IMR-90 (cell line): ENCODE measurements at regions not wholly inside any gene's neighbourhood (a gene's known extent, or its start where the extent isn't known, plus 50 kb on each side); places are given as distances from the start of the nearest gene placed in this dataset.

ENCODE experiments used
- ATAC-seq: fragments of 200-7000 bp; cut with Tn5 transposase; 2 replicates; pipeline ENCODE4 v1.9.1; 2020; ENCODE audit warnings: low read depth, mild to moderate bottlenecking, moderate library complexity
- BruUV-seq: library from RNA; stranded (reverse); fragments of 400-500 nt; replicated peaks from 2 replicates; lab custom pipeline; 2021; lab: Mats Ljungman, UMichigan
- CTCF ChIA-PET: fragments of 300-600 bp; formaldehyde crosslinking; extraction: SDS; loops from one replicate; lab custom pipeline; 2021; ENCODE audit warnings: antibody characterized with exemption; lab: Yijun Ruan, JAX
- POLR2A ChIA-PET: fragments of 300-600 bp; sonication (Branson Sonifier 250); formaldehyde crosslinking; loops from one replicate; lab custom pipeline; 2022; ENCODE audit warnings: antibody characterized with exemption; ENCODE audit not compliant: unreplicated experiment; lab: Charles Lee
- DNase-seq: peaks from one replicate; pipeline ENCODE4 v3.0.0; 2013
- H2AFZ ChIP-seq: replicated peaks from 2 replicates; pipeline ENCODE3; 2013; ENCODE audit warnings: low read length, mild to moderate bottlenecking; ENCODE audit not compliant: poor library complexity
- H2AK5ac ChIP-seq: 2 replicates; pipeline ENCODE4 v1.6.1; 2013; ENCODE audit warnings: low read depth, low read length, inconsistent platforms
- H2AK9ac ChIP-seq: replicated peaks from 2 replicates; pipeline ENCODE3; 2013; ENCODE audit warnings: mild to moderate bottlenecking, low read depth, low read length, moderate library complexity; ENCODE audit not compliant: poor library complexity
- H2BK120ac ChIP-seq: 2 replicates; pipeline ENCODE4 v1.6.1; 2013; ENCODE audit warnings: low read depth, low read length, inconsistent platforms
- H2BK15ac ChIP-seq: 3 replicates; pipeline ENCODE4 v1.6.1; 2013; ENCODE audit warnings: low read depth, low read length, inconsistent platforms
- H2BK20ac ChIP-seq: 2 replicates; pipeline ENCODE4 v1.6.1; 2013; ENCODE audit warnings: low read depth, mild to moderate bottlenecking, inconsistent platforms, low read length, moderate library complexity
- H2BK5ac ChIP-seq: 2 replicates; pipeline ENCODE4 v1.6.1; 2013; ENCODE audit warnings: mild to moderate bottlenecking, low read depth, low read length, inconsistent platforms; ENCODE audit not compliant: poor library complexity, severe bottlenecking
- H3K14ac ChIP-seq: replicated peaks from 2 replicates; pipeline ENCODE4 v1.6.1; 2013; ENCODE audit warnings: low read depth, low read length, inconsistent platforms
- H3K18ac ChIP-seq: 2 replicates; pipeline ENCODE4 v1.6.1; 2013; ENCODE audit warnings: low read depth, low read length, control low read depth
- H3K23ac ChIP-seq: 2 replicates; pipeline ENCODE4 v1.6.1; 2013; ENCODE audit warnings: low read depth, low read length, inconsistent platforms
- H3K27ac ChIP-seq: 2 replicates; pipeline ENCODE4 v1.5.1; 2013; ENCODE audit warnings: mild to moderate bottlenecking, control low read depth, low read length; ENCODE audit not compliant: insufficient read depth
- H3K27me3 ChIP-seq: 2 replicates; pipeline ENCODE4 v1.6.1; 2013; ENCODE audit warnings: low read length; ENCODE audit not compliant: control insufficient read depth, insufficient read depth
- H3K36me3 ChIP-seq: 2 replicates; pipeline ENCODE4 v1.6.1; 2013; ENCODE audit warnings: low read length, mixed read lengths; ENCODE audit not compliant: control insufficient read depth, insufficient read depth
- H3K4ac ChIP-seq: 2 replicates; pipeline ENCODE4 v1.6.1; 2013; ENCODE audit warnings: low read depth, low read length, inconsistent platforms
- H3K4me1 ChIP-seq: 2 replicates; pipeline ENCODE4 v1.6.1; 2013; ENCODE audit warnings: low read length, mixed read lengths; ENCODE audit not compliant: control insufficient read depth, insufficient read depth
- H3K4me2 ChIP-seq: 2 replicates; pipeline ENCODE4 v1.6.1; 2013; ENCODE audit warnings: low read depth, mild to moderate bottlenecking, control low read depth, low read length, moderate library complexity
- H3K4me3 ChIP-seq: 2 replicates; pipeline ENCODE4 v1.5.1; 2013; ENCODE audit warnings: low read depth, mild to moderate bottlenecking, control low read depth, low read length, moderate library complexity; ENCODE audit not compliant: insufficient read depth
- H3K56ac ChIP-seq: 2 replicates; pipeline ENCODE4 v1.6.1; 2013; ENCODE audit warnings: low read length, inconsistent platforms; ENCODE audit not compliant: insufficient read depth; ENCODE audit errors: extremely low read depth
- H3K79me1 ChIP-seq, 2 experiments: 2 replicates each; pipeline ENCODE4 v1.6.1; 2013; ENCODE audit warnings: low read length in 2 of 2, inconsistent platforms in 1 of 2, low read depth in 1 of 2
- H3K9ac ChIP-seq: 2 replicates; pipeline ENCODE4 v1.6.1; 2013; ENCODE audit warnings: low read depth, low read length, control low read depth
- H3K9me1 ChIP-seq: 2 replicates; pipeline ENCODE4 v1.6.1; 2013; ENCODE audit warnings: low read length, inconsistent platforms; ENCODE audit not compliant: insufficient read depth
- H3K9me3 ChIP-seq: 2 replicates; pipeline ENCODE4 v1.6.1; 2013; ENCODE audit warnings: low read length; ENCODE audit not compliant: control insufficient read depth, insufficient read depth
- H4K20me1 ChIP-seq: 2 replicates; pipeline ENCODE4 v1.6.1; 2013; ENCODE audit warnings: low read length, inconsistent platforms; ENCODE audit not compliant: insufficient read depth
- H4K5ac ChIP-seq: 2 replicates; pipeline ENCODE4 v1.6.1; 2013; ENCODE audit warnings: mild to moderate bottlenecking, low read depth, low read length, control low read depth
- H4K8ac ChIP-seq, 2 experiments: 2 replicates each; pipeline ENCODE4 v1.6.1; 2013; ENCODE audit warnings: low read depth in 2 of 2, low read length in 2 of 2, control low read depth in 1 of 2, inconsistent platforms in 1 of 2
- H4K91ac ChIP-seq: 2 replicates; pipeline ENCODE4 v1.6.1; 2013; ENCODE audit warnings: low read depth, low read length, inconsistent platforms; ENCODE audit not compliant: insufficient read depth
- BHLHE40 ChIP-seq: fragments of 150-350 bp; IDR thresholded peaks from 2 replicates; pipeline ENCODE4 v1.6.1; 2016; ENCODE audit warnings: mild to moderate bottlenecking, low read depth, low read length
- CEBPB ChIP-seq: IDR thresholded peaks from 2 replicates; pipeline ENCODE4 v1.6.1; 2012; ENCODE audit warnings: low read depth, low read length, improper control_type of control experiment
- CHD1 ChIP-seq: IDR thresholded peaks from 2 replicates; pipeline ENCODE4 v1.6.1; 2012; ENCODE audit warnings: low read depth, low read length, improper control_type of control experiment
- FOS ChIP-seq: fragments of 150-350 bp; IDR thresholded peaks from 2 replicates; pipeline ENCODE4 v1.6.1; 2016; ENCODE audit warnings: low read depth, low read length
- MAFK ChIP-seq: IDR thresholded peaks from 2 replicates; pipeline ENCODE4 v1.6.1; 2012; ENCODE audit warnings: low read depth, low read length, improper control_type of control experiment
- MAZ ChIP-seq: IDR thresholded peaks from 2 replicates; pipeline ENCODE4 v1.6.1; 2012; ENCODE audit warnings: low read depth, mild to moderate bottlenecking, low read length, improper control_type of control experiment, moderate library complexity, borderline replicate concordance
- NFE2L2 ChIP-seq: fragments of 150-350 bp; IDR thresholded peaks from 2 replicates; pipeline ENCODE4 v1.6.1; 2016; ENCODE audit warnings: low read depth, mild to moderate bottlenecking, low read length
- POLR2A ChIP-seq: IDR thresholded peaks from 2 replicates; pipeline ENCODE4 v1.6.1; 2012; ENCODE audit warnings: mild to moderate bottlenecking, low read depth, low read length
- RAD21 ChIP-seq: IDR thresholded peaks from 2 replicates; pipeline ENCODE4 v1.6.1; 2012; ENCODE audit warnings: low read length, improper control_type of control experiment
- RCOR1 ChIP-seq: IDR thresholded peaks from 2 replicates; pipeline ENCODE4 v1.6.1; 2012; ENCODE audit warnings: mild to moderate bottlenecking, low read length, improper control_type of control experiment; ENCODE audit not compliant: insufficient replicate concordance
- RFX5 ChIP-seq: IDR thresholded peaks from 2 replicates; pipeline ENCODE4 v1.8.0; 2012; ENCODE audit warnings: low read depth, mild to moderate bottlenecking, low read length, moderate library complexity
- WGBS, 2 experiments: methylation state at CpG; one replicate each; pipeline versions ENCODE4 v1.1.5 to v1.1.7; 2013; ENCODE audit warnings: missing lambda C conversion rate in 2 of 2; ENCODE audit not compliant: insufficient read length in 1 of 2; ENCODE audit errors: extremely low coverage in 2 of 2; 5-methylcytosine and 5-hydroxymethylcytosine counted together
- dilution Hi-C: fragments of 300-500 bp; cut with HindIII; formaldehyde crosslinking; loops from one replicate; pipeline ENCODE4 v1.14.3; 2018; ENCODE audit warnings: low sequenced_read_pairs; ENCODE audit not compliant: unreplicated experiment
- in situ Hi-C: fragments of 300-500 bp; cut with MboI; formaldehyde crosslinking; loops from 3 replicates; pipeline ENCODE4 v1.14.3; 2019; ENCODE audit warnings: low sequenced_read_pairs, inconsistent platforms, mixed read lengths
- intact Hi-C: fragments of 100-400 bp; cut with micrococcal nuclease; formaldehyde crosslinking; loops from 2 replicates; pipeline ENCODE4 v1.10.0; 2022
- TF ChIP-seq, protein P1 (sequence below): fragments of 150-350 bp; IDR thresholded peaks from 2 replicates; pipeline ENCODE4 v1.6.1; 2017; ENCODE audit warnings: mild to moderate bottlenecking, antibody characterized with exemption, low read length, low read depth
- TF ChIP-seq, protein P2 (sequence below): conservative IDR thresholded peaks from 2 replicates; pipeline ENCODE4 v1.5.1; 2012; ENCODE audit warnings: mild to moderate bottlenecking, low read depth, low read length, improper control_type of control experiment

DNA sequence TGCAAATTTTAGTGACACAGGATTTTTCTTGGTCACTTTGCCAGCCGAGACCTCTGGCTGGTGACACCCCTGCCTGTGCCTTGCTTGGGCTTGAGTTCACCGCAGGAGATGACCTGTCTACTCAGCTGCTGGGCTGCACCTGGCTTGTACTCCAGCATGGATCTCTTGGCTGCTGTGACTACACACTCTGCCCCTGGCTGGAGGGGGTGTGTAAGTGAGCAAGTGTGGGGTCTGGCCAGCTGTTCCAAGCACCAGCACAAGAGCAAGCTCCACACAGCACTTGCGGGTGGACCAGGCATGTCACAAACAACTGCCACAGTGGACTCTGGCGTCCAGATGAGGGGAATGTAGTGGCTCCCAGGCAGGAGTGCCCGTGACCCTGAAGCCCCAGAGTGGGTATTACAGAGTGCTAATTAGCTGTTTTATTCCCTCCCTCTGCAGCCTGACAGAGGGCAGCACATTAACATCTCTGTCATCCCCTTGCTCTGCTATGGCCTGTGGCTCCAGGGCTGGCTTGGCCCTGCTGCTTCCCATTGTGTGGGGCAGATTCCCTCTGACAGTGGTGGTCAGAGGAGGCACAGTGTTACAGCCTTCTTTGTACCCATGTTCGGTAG is 1387.2 kb downstream of the OLFM4 start:
- WGBS, 2 experiments: no CpG with 5 or more reads among the region's 6 CpGs
- POLR2A ChIA-PET: no interaction called here

More for the DNA sequence above, 1387.2 kb downstream of the OLFM4 start:
- Histone ChIP-seq H2BK15ac (no peak overlapping the region), H3K9me1 (no peaks in the 10 kb centered on the region), H3K9me3 (peaks cover 10% of the 10 kb centered on the region), H3K4ac (no peak overlapping the region), H3K23ac (no peak overlapping the region), H2AK9ac (no peak overlapping the region), H4K8ac (no peak overlapping the region), H3K4me1 (no peaks in the 10 kb centered on the region), H2BK5ac (no peak overlapping the region), H3K14ac (no peak overlapping the region), H2BK120ac (no peak overlapping the region), H2AFZ (no peak overlapping the region), H3K79me1 (no peaks in the 10 kb centered on the region), H3K4me3 (no peak overlapping the region), H4K5ac (no peak overlapping the region), H2BK20ac (no peak overlapping the region), H3K9ac (no peak overlapping the region), H3K4me2 (no peak overlapping the region), H3K27me3 (no peaks in the 10 kb centered on the region), H3K36me3 (no peaks in the 10 kb centered on the region), H4K20me1 (no peaks in the 10 kb centered on the region), H3K27ac (no peak overlapping the region), H4K91ac (no peak overlapping the region), H2AK5ac (no peak overlapping the region), H3K18ac (no peak overlapping the region), H3K56ac (no peak overlapping the region)
- DNase-seq: no peak
- ATAC-seq: no peak
- in situ Hi-C loops: no loop called here
- TF ChIP-seq RAD21 (no peak), RFX5 (no peak), MAZ (no peak), BHLHE40 (no peak), RCOR1 (no peak), CHD1 (no peak), NFE2L2 (no peak), MAFK (no peak), FOS (no peak), POLR2A (no peak), CEBPB (no peak)
- TF ChIP-seq, protein P1, sequence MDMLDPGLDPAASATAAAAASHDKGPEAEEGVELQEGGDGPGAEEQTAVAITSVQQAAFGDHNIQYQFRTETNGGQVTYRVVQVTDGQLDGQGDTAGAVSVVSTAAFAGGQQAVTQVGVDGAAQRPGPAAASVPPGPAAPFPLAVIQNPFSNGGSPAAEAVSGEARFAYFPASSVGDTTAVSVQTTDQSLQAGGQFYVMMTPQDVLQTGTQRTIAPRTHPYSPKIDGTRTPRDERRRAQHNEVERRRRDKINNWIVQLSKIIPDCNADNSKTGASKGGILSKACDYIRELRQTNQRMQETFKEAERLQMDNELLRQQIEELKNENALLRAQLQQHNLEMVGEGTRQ: no peak
- TF ChIP-seq, protein P2, sequence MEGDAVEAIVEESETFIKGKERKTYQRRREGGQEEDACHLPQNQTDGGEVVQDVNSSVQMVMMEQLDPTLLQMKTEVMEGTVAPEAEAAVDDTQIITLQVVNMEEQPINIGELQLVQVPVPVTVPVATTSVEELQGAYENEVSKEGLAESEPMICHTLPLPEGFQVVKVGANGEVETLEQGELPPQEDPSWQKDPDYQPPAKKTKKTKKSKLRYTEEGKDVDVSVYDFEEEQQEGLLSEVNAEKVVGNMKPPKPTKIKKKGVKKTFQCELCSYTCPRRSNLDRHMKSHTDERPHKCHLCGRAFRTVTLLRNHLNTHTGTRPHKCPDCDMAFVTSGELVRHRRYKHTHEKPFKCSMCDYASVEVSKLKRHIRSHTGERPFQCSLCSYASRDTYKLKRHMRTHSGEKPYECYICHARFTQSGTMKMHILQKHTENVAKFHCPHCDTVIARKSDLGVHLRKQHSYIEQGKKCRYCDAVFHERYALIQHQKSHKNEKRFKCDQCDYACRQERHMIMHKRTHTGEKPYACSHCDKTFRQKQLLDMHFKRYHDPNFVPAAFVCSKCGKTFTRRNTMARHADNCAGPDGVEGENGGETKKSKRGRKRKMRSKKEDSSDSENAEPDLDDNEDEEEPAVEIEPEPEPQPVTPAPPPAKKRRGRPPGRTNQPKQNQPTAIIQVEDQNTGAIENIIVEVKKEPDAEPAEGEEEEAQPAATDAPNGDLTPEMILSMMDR: no peak
- no TSS peak for BruUV-seq
- CTCF ChIA-PET: no interaction called here
- intact Hi-C loops: no loop called here
- dilution Hi-C loops: no loop called here
